GM12878 (cell line): ENCODE measurements at regions not wholly inside any gene's neighbourhood (a gene's known extent, or its start where the extent isn't known, plus 50 kb on each side); places are given as distances from the start of the nearest gene placed in this dataset.

Source experiments
- ATAC-seq: fragments of 200-7000 bp; cut with Tn5 transposase; 3 replicates; pipeline ENCODE4 v1.9.1; 2020; ENCODE audit warnings: mild to moderate bottlenecking, moderate library complexity
- BruUV-seq: library from RNA; stranded (reverse); fragments of 400-500 nt; replicated peaks from 2 replicates; lab custom pipeline; 2021; lab: Mats Ljungman, UMichigan
- CTCF ChIA-PET: fragments of 300-600 bp; sonication (Branson Sonifier 250); formaldehyde crosslinking; extraction: SDS; loops from one replicate; lab custom pipeline; 2021; ENCODE audit warnings: inconsistent platforms; lab: Yijun Ruan, JAX
- POLR2A ChIA-PET: fragments of 350-600 bp; formaldehyde crosslinking; extraction: SDS; loops from one replicate; lab custom pipeline; 2021; ENCODE audit warnings: inconsistent platforms; lab: Charles Lee
- RAD21 ChIA-PET: fragments of 300-600 bp; sonication (Branson Sonifier 250); formaldehyde crosslinking; loops from one replicate; lab custom pipeline; 2023; ENCODE audit warnings: antibody characterized with exemption; ENCODE audit not compliant: unreplicated experiment; lab: Charles Lee
- SMC1A ChIA-PET: fragments of 300-600 bp; sonication (Branson Sonifier 250); formaldehyde crosslinking; loops from one replicate; lab custom pipeline; 2023; ENCODE audit not compliant: unreplicated experiment, uncharacterized antibody; lab: Charles Lee
- DNase-seq: peaks from one replicate; pipeline ENCODE4 v3.0.0-alpha.2; 2011; ENCODE audit warnings: low read depth, low spot score
- FAIRE-seq: peaks from 3 replicates; lab custom pipeline; 2011; peaks lifted over from hg19 to GRCh38; lab: Jason Lieb, UNC
- H2AFZ ChIP-seq: 2 replicates; pipeline ENCODE4 v1.6.0; 2011; ENCODE audit warnings: low read depth, low read length, control low read depth; ENCODE audit not compliant: control insufficient read depth
- H3K27ac ChIP-seq: 2 replicates; pipeline ENCODE4 v1.5.1; 2011; ENCODE audit warnings: control low read depth; ENCODE audit not compliant: control insufficient read depth, insufficient read depth
- H3K27me3 ChIP-seq, 2 experiments: replicated peaks in 1 of 2; 2 replicates each; pipeline versions ENCODE4 v1.6.0 to v1.6.1; 2011; ENCODE audit warnings: low read length in 1 of 2; ENCODE audit not compliant: control insufficient read depth in 2 of 2, insufficient read depth in 2 of 2
- H3K36me3 ChIP-seq, 2 experiments: 2 replicates each; pipeline ENCODE4 v1.5.1; 2011; ENCODE audit warnings: low read length in 1 of 2; ENCODE audit not compliant: control insufficient read depth in 2 of 2, insufficient read depth in 2 of 2
- H3K4me1 ChIP-seq: 2 replicates; pipeline ENCODE4 v1.6.1; 2011; ENCODE audit warnings: mild to moderate bottlenecking, low read length, moderate library complexity, mixed read lengths; ENCODE audit not compliant: control insufficient read depth, insufficient read depth
- H3K4me2 ChIP-seq: 2 replicates; pipeline ENCODE4 v1.6.0; 2011; ENCODE audit warnings: control low read depth; ENCODE audit not compliant: control insufficient read depth, insufficient read depth
- H3K4me3 ChIP-seq: fragments of 200-600 bp; sonication (generic); 2 replicates; pipeline ENCODE4 v1.5.1; 2016
- H3K79me2 ChIP-seq: 2 replicates; pipeline ENCODE4 v1.6.0; 2011; ENCODE audit warnings: low read length; ENCODE audit not compliant: control insufficient read depth, insufficient read depth
- H3K9ac ChIP-seq: 2 replicates; pipeline ENCODE4 v1.8.0; 2011; ENCODE audit warnings: low read length, control low read depth, mixed read lengths; ENCODE audit not compliant: control insufficient read depth, insufficient read depth
- H3K9me3 ChIP-seq: replicated peaks from 3 replicates; pipeline ENCODE4 v1.5.1; 2011; ENCODE audit warnings: mild to moderate bottlenecking, low read length; ENCODE audit not compliant: control insufficient read depth, insufficient read depth
- H4K20me1 ChIP-seq: 2 replicates; pipeline ENCODE4 v1.6.0; 2011; ENCODE audit not compliant: control insufficient read depth, insufficient read depth
- CTCF ChIP-seq, 3 experiments: IDR thresholded peaks in 2 of 3; conservative IDR thresholded peaks in 1 of 3; 2 replicates each; pipeline ENCODE4 v1.5.1; 2011; ENCODE audit warnings: low read depth in 3 of 3, low read length in 3 of 3, mild to moderate bottlenecking in 3 of 3, control low read depth in 2 of 3, moderate library complexity in 2 of 3, inconsistent platforms in 1 of 3, mixed read lengths in 1 of 3; ENCODE audit not compliant: control insufficient read depth in 2 of 3, insufficient read depth in 1 of 3; ENCODE audit errors: extremely low read depth in 1 of 3
- FOS ChIP-seq: IDR thresholded peaks from 3 replicates; pipeline ENCODE4 v1.6.1; 2011; ENCODE audit warnings: borderline replicate concordance; ENCODE audit not compliant: insufficient read length; ENCODE audit errors: extremely low read depth
- MYC ChIP-seq: IDR thresholded peaks from 2 replicates; pipeline ENCODE4 v1.6.1; 2011; ENCODE audit warnings: mild to moderate bottlenecking, low read length, moderate library complexity, inconsistent platforms; ENCODE audit not compliant: insufficient read depth, insufficient replicate concordance, insufficient read length, severe bottlenecking
- NR2F1 ChIP-seq: fragments of 450-650 bp; conservative IDR thresholded peaks from 2 replicates; pipeline ENCODE4 v1.6.1; 2017; ENCODE audit warnings: mild to moderate bottlenecking
- SPI1 ChIP-seq: IDR thresholded peaks from 2 replicates; pipeline ENCODE4 v1.6.1; 2011; ENCODE audit warnings: low read depth, mild to moderate bottlenecking, low read length, moderate library complexity, borderline replicate concordance; ENCODE audit not compliant: insufficient read depth
- TBL1XR1 ChIP-seq: IDR thresholded peaks from 2 replicates; pipeline ENCODE4 v1.6.1; 2012; ENCODE audit warnings: low read depth, low read length, improper control_type of control experiment
- TCF7 ChIP-seq: IDR thresholded peaks from 2 replicates; pipeline ENCODE4 v1.6.1; 2014; ENCODE audit warnings: antibody characterized with exemption, borderline replicate concordance
- WGBS: methylation state at CpG from one replicate; pipeline ENCODE4 v1.1.6; 2016; ENCODE audit warnings: low lambda C conversion rate; ENCODE audit not compliant: insufficient replicate concordance, insufficient coverage; ENCODE audit errors: missing lambda C conversion rate; 5-methylcytosine and 5-hydroxymethylcytosine counted together
- in situ Hi-C: fragments of 300-500 bp; cut with MboI; formaldehyde crosslinking; loops from 9 replicates; pipeline ENCODE4 v1.14.3; 2018; ENCODE audit warnings: mixed read lengths
- intact Hi-C: fragments of 100-400 bp; cut with micrococcal nuclease; formaldehyde crosslinking; loops from one replicate; pipeline ENCODE4 v1.14.2; 2022; ENCODE audit not compliant: unreplicated experiment

GRCh38 chr3:18730491-18730890 is 305.4 kb upstream of the SATB1 start:
- no peak overlapping the region for H3K4me3 ChIP-seq
- no peak overlapping the region for H2AFZ ChIP-seq
- no peaks in the 10 kb centered on the region for H4K20me1 ChIP-seq
- in situ Hi-C loops (no loop called here), intact Hi-C loops (no loop called here)
- no TSS peak for BruUV-seq
- no peak overlapping the region for H3K9ac ChIP-seq
- ATAC-seq = no peak
- no peak overlapping the region for H3K27ac ChIP-seq
- no peaks in the 10 kb centered on the region for H3K79me2 ChIP-seq
- ChIA-PET CTCF (no interaction called here), RAD21 (no interaction called here), POLR2A (interaction anchor here (1.1 kb wide), 1 partner anchor 9 kb away, joined by 3 read pairs; no protein-coding TSS in a partner anchor), SMC1A (interaction anchor here (0.8 to 1.5 kb wide), 3 partner anchors 10 to 29 kb away, joined by 3 read pairs; no protein-coding TSS in a partner anchor)
- H3K9me3 ChIP-seq = no peaks in the 10 kb centered on the region
- FAIRE-seq = no peak
- H3K4me1 ChIP-seq = no peaks in the 10 kb centered on the region
- no peak overlapping the region for H3K4me2 ChIP-seq
- TF ChIP-seq TBL1XR1 = no peak
- TF ChIP-seq MYC = no peak
- TF ChIP-seq TCF7 = no peak
- no peak for TF ChIP-seq CTCF (IDR thresholded peaks at IDR 0.05 in 2 of 3, conservative IDR thresholded peaks at IDR 0.05 in 1 of 3; ENCODE audit: control insufficient read depth in 2 of 3, extremely low read depth in 1 of 3, insufficient read depth in 1 of 3, low read depth in 3 of 3, low read length in 3 of 3)
- TF ChIP-seq FOS = no peak
- TF ChIP-seq NR2F1 = no peak
- TF ChIP-seq SPI1 = no peak
- no peaks in the 10 kb centered on the region; a peak in 1 of 4 replicates for H3K27me3 ChIP-seq
- WGBS = 0% methylated on average over 2 of the region's 2 CpGs
- no peaks in the 10 kb centered on the region for H3K36me3 ChIP-seq
- DNase-seq = no peak
